Muscle layer of colon (tissue), 2 donors: ENCODE measurements at regions not wholly inside any gene's neighbourhood (a gene's known extent, or its start where the extent isn't known, plus 50 kb on each side); places are given as distances from the start of the nearest gene placed in this dataset.
A peak's percentile ranks its signal among the peaks of the same experiment; 100 is the strongest.

Source experiments
- H3K27ac ChIP-seq: one replicate; pipeline ENCODE4 v1.7.0; 2013; ENCODE audit warnings: low read depth, mild to moderate bottlenecking, low read length, moderate library complexity
- H3K27me3 ChIP-seq, 2 donors: one replicate each; pipeline ENCODE4 v1.7.0; 2013; ENCODE audit warnings: low read length in 2 of 2, mild to moderate bottlenecking in 2 of 2; ENCODE audit not compliant: insufficient read depth in 2 of 2, control insufficient read depth in 1 of 2
- H3K36me3 ChIP-seq: one replicate; pipeline ENCODE4 v1.7.0; 2013; ENCODE audit warnings: mild to moderate bottlenecking, low read length; ENCODE audit not compliant: insufficient read depth
- H3K4me1 ChIP-seq: one replicate; pipeline ENCODE4 v1.7.0; 2013; ENCODE audit warnings: mild to moderate bottlenecking, low read length; ENCODE audit not compliant: insufficient read depth
- H3K4me3 ChIP-seq, 2 donors: one replicate each; pipeline ENCODE4 v1.7.0; 2013; ENCODE audit warnings: low read length in 2 of 2, low read depth in 1 of 2, mild to moderate bottlenecking in 1 of 2, moderate library complexity in 1 of 2
- H3K9ac ChIP-seq: one replicate; pipeline ENCODE4 v1.7.0; 2013; ENCODE audit warnings: low read length
- H3K9me3 ChIP-seq: one replicate; pipeline ENCODE4 v1.7.0; 2013; ENCODE audit warnings: mild to moderate bottlenecking, low read length
- donor health status: abdominal sarcoma.
- donor health status: Adenocarcinoma of cecum.

DNA sequence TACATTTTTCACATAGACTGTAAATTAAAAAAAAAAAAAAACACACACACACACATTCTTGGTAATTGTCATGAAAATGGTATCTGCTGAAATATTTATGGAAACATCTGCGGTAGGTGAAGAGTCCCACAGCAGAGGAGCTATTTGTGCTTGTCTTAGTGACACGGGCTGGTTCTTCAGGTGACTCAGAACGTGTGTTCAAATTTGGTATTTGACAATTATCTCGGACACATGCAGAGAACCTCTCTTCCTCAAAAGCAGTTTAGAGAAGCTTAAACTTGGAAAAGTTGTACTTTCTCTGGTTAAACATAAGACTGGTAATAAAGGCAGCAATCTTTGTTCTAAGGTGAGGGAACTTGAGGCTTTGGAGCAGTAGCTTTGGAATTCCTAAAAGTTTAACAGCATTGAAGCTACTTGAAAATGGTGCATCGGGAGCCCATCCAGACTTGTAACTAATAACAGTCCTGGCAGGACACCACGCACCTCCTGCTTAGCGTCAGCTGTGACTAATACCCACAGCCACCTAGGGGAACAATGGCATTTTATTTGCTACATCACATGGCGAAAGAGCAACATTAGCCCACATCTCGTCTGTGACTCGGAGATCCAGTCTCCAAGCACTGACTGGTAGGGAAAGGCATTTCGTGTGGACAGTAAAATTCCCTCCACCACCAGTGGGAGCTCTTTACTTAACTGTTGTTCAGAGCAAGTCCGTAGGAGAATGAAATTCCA, 1505.1 kb upstream of the SLC10A2 start:
- H3K27ac ChIP-seq: no peak overlapping the region
- no peaks in the 10 kb centered on the region for H3K27me3 ChIP-seq
- peaks cover 13% of the 10 kb centered on the region for H3K4me1 ChIP-seq
- no peaks in the 10 kb centered on the region for H3K9me3 ChIP-seq
- H3K36me3 ChIP-seq: no peaks in the 10 kb centered on the region
- no peak overlapping the region for H3K9ac ChIP-seq
- peak overlapping the region in 1 of 2 donors; percentile 12 for H3K4me3 ChIP-seq

DNA sequence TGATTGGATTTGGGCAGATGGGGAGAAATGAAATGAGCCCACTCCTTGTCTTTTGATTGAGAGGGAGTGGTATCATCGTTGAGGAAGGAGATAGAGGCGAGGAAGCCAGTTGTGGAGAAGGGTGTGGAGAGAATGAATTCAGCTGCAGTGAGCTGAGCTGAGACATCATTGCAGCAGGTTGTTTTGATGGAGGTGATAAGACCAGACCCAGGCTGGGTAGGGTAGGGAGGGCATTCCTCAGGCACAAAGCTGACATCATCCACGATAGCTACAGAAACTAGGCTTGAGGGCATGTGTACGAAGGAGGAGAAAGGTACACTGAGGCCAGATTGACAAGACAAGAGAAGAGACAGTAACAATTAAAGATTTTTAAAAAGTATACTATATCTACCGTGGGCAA, 1500.9 kb upstream of the SLC10A2 start:
- no peaks in the 10 kb centered on the region for H3K27me3 ChIP-seq
- H3K4me1 ChIP-seq: peaks cover 9% of the 10 kb centered on the region
- no peaks in the 10 kb centered on the region for H3K36me3 ChIP-seq
- no peak overlapping the region for H3K27ac ChIP-seq
- no peak overlapping the region for H3K9ac ChIP-seq
- no peak overlapping the region for H3K4me3 ChIP-seq
- no peaks in the 10 kb centered on the region for H3K9me3 ChIP-seq

DNA sequence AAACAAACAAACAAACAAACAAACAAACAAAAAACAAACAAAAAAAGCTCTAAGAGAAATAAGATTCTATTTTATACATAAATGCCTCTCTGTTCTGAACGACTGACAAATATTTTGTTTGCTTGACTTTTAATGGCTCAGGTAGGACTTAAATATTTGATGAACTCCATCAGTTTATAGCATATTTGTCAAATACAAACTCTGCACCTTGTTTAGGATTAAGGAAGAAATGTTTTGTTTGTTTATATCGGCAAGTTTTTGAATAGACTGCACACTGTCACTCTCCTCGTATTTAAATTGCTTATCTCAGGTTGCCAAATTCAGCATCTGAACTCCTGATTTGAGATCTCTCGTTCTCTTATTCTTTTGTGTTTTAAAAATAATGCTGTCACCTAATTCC, 1499.7 kb upstream of the SLC10A2 start:
- H3K9me3 ChIP-seq: no peaks in the 10 kb centered on the region
- H3K27ac ChIP-seq: no peak overlapping the region
- H3K36me3 ChIP-seq: no peaks in the 10 kb centered on the region
- no peaks in the 10 kb centered on the region for H3K27me3 ChIP-seq
- H3K4me1 ChIP-seq: no peaks in the 10 kb centered on the region
- H3K9ac ChIP-seq: no peak overlapping the region
- no peak overlapping the region for H3K4me3 ChIP-seq

DNA sequence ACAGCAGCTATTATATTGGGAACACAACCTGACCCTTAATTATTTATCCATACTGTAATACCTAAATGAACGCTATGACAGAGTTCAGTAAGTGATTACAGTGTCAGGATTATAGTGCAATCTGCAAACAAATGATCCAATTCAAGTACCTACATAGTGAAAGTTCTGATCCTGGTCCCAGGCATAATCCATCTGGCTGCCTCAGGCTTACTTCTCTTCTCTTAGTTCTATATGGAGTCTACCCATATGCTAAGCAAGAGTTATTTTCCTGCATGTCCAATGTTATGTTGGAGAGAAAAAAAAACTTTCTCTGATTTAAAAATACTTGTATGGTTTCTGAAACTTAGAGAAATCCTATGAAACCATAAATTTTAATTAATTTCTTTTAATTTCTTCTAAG, 1487.7 kb upstream of the SLC10A2 start:
- no peak overlapping the region for H3K4me3 ChIP-seq
- H3K27ac ChIP-seq: no peak overlapping the region
- H3K9ac ChIP-seq: no peak overlapping the region
- no peaks in the 10 kb centered on the region for H3K36me3 ChIP-seq
- no peaks in the 10 kb centered on the region for H3K4me1 ChIP-seq
- no peaks in the 10 kb centered on the region for H3K9me3 ChIP-seq
- H3K27me3 ChIP-seq: no peaks in the 10 kb centered on the region

DNA sequence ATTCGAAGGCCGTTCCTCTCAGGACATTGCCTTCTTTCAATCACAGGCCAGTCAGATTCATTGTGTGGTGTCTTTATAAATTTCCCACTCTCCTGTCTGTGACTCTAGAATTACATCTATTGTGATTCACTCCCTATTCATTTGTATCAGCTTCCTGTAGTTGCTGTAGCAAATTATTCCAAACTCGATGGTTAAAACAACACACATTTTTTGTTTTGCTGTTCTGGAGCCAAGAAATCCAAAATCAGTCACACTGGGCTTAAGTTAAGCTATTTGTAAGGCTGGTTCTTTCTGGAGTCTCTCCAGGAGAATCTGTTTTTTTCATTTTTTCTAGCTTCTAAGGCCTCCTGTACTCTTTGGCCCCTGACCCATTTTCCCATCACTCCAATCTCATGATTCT, 1487.0 kb upstream of the SLC10A2 start:
- Histone ChIP-seq H3K4me1 (no peaks in the 10 kb centered on the region), H3K9ac (no peak overlapping the region)

DNA sequence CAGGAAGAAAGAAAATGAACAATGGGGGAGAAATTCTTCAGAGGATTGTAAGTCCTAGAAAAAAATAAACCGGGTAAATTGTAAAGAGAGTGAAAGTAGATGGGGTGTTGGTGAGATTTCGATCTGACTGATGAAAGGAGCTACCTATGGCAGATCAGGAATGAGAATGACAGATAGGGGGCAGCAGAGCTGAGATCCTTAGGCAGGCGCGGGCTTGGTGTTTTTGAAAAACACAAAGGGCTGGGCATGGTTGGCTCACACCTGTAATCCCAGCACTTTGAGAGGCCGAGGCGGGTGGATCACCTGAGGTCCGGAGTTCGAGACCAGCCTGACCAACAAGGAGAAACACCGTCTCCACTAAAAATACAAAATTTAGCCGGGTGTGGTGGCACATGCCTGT, 1468.6 kb upstream of the SLC10A2 start:
- Histone ChIP-seq H3K9me3 (no peaks in the 10 kb centered on the region), H3K27me3 (no peaks in the 10 kb centered on the region), H3K36me3 (no peaks in the 10 kb centered on the region), H3K4me3 (no peak overlapping the region), H3K9ac (no peak overlapping the region), H3K27ac (no peak overlapping the region), H3K4me1 (no peaks in the 10 kb centered on the region)

More for the DNA sequence above, 1487.0 kb upstream of the SLC10A2 start:
- Histone ChIP-seq H3K36me3 (no peaks in the 10 kb centered on the region), H3K27me3 (no peaks in the 10 kb centered on the region), H3K27ac (no peak overlapping the region), H3K9me3 (no peaks in the 10 kb centered on the region), H3K4me3 (no peak overlapping the region)

DNA sequence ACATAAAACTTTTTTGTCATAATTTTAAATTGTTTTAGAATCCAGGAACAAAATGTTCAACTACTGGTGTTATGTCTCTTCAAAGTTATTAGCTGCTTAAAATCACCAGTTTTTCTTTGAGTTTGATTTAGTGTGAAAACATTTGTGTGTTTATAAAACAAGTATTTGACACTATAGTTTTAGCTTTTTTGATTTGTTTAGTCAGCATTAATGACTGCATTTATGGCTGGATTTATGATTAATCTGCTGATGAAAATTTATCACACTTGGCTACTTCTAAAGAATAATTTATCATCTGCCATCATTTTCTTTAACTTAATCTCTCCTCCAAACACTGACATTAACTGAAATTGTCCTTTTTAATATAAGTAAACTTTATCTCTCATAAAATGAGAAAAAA, 1465.9 kb upstream of the SLC10A2 start:
- H3K27ac ChIP-seq: no peak overlapping the region
- no peak overlapping the region for H3K4me3 ChIP-seq
- no peaks in the 10 kb centered on the region for H3K36me3 ChIP-seq
- H3K27me3 ChIP-seq: no peaks in the 10 kb centered on the region
- H3K9me3 ChIP-seq: no peaks in the 10 kb centered on the region
- H3K4me1 ChIP-seq: no peaks in the 10 kb centered on the region
- no peak overlapping the region for H3K9ac ChIP-seq

DNA sequence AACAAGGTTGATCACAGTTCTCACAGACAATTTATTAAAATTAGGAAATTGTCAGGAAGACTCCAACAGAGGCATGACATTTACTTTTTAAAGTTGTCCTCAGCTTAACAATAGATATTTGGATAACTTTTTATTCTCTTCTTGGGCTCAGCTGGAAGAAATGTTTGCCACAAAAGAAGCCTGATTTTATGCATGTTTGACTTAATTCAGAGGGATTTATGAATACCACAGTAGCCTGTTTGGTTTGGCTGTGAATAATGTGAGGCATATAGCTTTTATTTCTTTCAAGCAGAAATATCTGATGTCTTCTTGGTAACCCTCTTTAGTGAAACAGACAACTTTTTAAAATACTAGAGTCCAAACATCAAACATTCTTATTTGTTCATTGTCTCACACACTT, 1464.5 kb upstream of the SLC10A2 start:
- Histone ChIP-seq H3K27ac (no peak overlapping the region), H3K4me3 (no peak overlapping the region), H3K36me3 (no peaks in the 10 kb centered on the region), H3K4me1 (no peaks in the 10 kb centered on the region), H3K9ac (no peak overlapping the region), H3K27me3 (no peaks in the 10 kb centered on the region), H3K9me3 (no peaks in the 10 kb centered on the region)

DNA sequence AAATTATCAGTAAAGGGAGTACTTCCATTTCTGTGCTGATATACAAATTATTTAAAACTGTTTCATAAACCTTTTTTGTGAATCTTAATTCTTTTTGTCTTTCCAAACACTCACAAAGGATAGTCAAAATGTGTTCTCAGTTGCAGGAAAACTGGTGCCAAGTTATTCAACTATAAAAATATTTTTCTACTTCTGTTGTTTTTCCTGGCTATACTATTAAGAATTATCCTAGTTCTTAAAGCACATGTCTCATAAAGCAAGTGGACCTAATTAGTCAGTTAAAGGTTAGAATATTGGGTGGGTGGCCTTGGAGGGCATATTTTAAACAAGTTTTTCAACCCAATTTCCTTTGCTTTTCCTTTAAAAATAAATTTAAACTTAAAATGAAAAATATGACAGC, 1460.3 kb upstream of the SLC10A2 start:
- Histone ChIP-seq H3K9me3 (no peaks in the 10 kb centered on the region), H3K4me3 (no peak overlapping the region), H3K27ac (no peak overlapping the region), H3K9ac (no peak overlapping the region), H3K4me1 (no peaks in the 10 kb centered on the region), H3K27me3 (no peaks in the 10 kb centered on the region), H3K36me3 (no peaks in the 10 kb centered on the region)

DNA sequence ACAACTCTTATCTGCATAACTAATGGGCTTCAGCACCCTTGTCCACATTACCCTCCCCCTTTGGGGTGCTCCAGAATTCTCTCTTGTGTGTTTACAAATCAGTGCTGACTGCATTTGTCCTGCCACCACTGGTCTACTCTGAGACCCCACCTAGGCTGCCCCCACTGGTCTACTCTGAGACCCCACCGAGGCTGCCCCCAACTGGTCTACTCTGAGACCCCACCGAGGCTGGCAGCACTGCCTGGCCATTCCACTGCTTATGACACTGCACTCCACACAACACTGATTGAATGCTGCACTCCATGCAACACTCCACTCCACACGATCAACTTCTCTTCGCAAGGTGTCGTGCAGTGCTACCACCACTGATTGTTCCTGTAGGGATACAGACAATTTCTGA, 1459.2 kb upstream of the SLC10A2 start:
- Histone ChIP-seq H3K36me3 (no peaks in the 10 kb centered on the region), H3K27ac (no peak overlapping the region), H3K4me3 (no peak overlapping the region), H3K9ac (no peak overlapping the region), H3K9me3 (no peaks in the 10 kb centered on the region), H3K27me3 (no peaks in the 10 kb centered on the region), H3K4me1 (no peaks in the 10 kb centered on the region)

DNA sequence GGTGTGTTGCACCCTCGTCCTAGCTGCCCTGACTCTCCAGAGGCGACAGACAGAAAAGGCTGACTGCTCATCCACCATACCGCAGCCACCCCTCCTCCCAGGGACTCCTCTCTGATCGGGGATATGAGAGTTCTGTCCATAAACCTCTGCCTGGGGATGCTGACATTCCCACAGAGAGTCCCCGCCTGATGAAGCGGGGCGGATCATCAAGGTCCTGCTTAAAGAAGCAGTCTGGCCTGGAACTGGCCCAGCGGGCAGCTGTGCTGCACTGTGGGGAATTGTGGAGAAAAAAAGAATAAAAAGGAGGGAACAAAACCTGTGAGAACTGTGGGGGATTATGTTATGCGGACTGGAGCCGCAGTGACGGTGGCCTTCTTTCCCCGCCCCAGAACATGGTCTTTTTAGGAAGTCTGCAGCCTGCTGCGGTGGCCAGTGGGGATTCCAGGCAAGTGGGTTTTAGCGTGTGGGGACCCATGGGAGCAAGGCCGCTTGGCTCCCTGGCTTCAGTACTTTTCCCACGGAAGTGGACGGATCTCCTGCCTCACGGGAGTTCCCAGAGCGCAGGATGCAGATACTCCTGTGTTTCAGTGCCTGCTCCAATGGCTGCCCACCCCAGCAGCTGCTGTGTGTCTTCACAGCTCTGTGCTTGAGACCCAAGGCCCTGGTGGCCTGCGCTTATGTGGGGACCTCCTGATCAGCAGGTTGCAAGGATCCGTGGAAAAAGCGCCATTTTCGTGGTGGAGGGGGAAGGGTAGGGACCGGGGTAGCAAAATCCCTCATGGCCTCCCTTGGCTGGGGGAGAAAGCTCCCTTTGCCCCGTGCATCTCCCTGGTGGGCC, 1456.2 kb upstream of the SLC10A2 start:
- H3K9ac ChIP-seq: no peak overlapping the region
- no peak overlapping the region for H3K4me3 ChIP-seq
- H3K9me3 ChIP-seq: no peaks in the 10 kb centered on the region
- H3K27ac ChIP-seq: no peak overlapping the region
- H3K27me3 ChIP-seq: no peaks in the 10 kb centered on the region
- H3K4me1 ChIP-seq: no peaks in the 10 kb centered on the region
- no peaks in the 10 kb centered on the region for H3K36me3 ChIP-seq

DNA sequence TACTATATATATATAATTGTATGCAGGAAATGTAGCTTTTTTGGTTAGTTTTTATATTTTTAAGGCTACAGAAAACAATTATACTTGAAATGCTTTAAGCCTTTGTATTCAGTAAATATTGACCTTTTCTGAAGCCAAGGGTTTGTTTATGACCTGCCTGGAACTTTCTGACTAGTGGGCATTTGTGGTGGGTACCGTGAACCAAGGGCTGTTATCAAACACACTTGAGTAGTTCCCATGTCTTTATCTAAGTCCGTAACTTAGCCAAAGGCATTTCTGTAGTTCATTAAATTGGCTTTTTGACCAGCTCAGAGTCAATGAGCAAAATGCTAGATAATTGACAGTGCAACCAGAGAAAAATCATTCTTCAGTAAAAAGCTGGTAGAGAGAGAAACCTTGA, 1444.2 kb upstream of the SLC10A2 start:
- Histone ChIP-seq H3K36me3 (no peaks in the 10 kb centered on the region), H3K4me3 (no peak overlapping the region), H3K4me1 (no peaks in the 10 kb centered on the region), H3K27ac (no peak overlapping the region), H3K27me3 (no peaks in the 10 kb centered on the region), H3K9me3 (no peaks in the 10 kb centered on the region), H3K9ac (no peak overlapping the region)
